NT2/D1 (cell line): ENCODE measurements at regions not wholly inside any gene's neighbourhood (a gene's known extent, or its start where the extent isn't known, plus 50 kb on each side); places are given as distances from the start of the nearest gene placed in this dataset.
"Not testable (repeated sequence)": the region's sequence is repeated elsewhere in the genome, so short reads cannot be mapped to it uniquely, and the experiment has no call there.

Source experiments
- YY1 ChIP-seq: IDR thresholded peaks from 2 replicates; pipeline ENCODE4 v1.6.1; 2011; ENCODE audit not compliant: insufficient read length, insufficient read depth
- ZNF274 ChIP-seq: IDR thresholded peaks from 2 replicates; pipeline ENCODE4 v1.6.1; 2011; ENCODE audit warnings: mild to moderate bottlenecking, low read depth, low read length

DNA sequence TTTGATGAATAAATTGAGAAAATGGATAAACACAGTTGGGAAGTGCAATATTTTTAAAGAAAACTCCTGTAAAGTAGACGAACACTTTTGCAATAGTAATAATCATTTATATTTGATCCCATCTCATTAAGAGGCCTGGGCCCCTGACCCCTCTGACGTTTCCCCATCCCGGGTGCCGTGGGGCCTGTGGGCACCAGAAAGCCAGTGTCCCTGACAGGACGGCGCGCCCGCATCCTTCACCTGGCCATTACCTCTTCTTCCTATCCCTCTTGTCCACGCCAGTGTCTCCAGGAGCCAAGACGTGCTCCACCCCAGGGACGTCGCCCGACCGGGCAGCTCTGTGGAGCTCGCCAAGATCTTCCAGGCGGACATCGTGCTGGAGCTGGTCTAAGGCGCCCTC lies 147.4 kb downstream of the USP22 start:
- TF ChIP-seq YY1, ZNF274: not testable (repeated sequence)
